HG03060 (cell line): ENCODE measurements at regions not wholly inside any gene's neighbourhood (a gene's known extent, or its start where the extent isn't known, plus 50 kb on each side); places are given as distances from the start of the nearest gene placed in this dataset.
"Not testable (repeated sequence)": the region's sequence is repeated elsewhere in the genome, so short reads cannot be mapped to it uniquely, and the experiment has no call there.

Experiments used
- ATAC-seq: cut with Tn5 transposase; IDR thresholded peaks from one replicate; pipeline ENCODE4 v1.9.1; 2021; ENCODE audit warnings: low read depth, moderate number of reproducible peaks; ENCODE audit not compliant: unreplicated experiment

- ATAC-seq: no peak
Measured at GRCh38 chr10:90096196-90096595, 394.8 kb downstream of the KIF20B start.

- ATAC-seq: not testable (repeated sequence)
Measured at GRCh38 chr10:90107581-90107980, 406.2 kb downstream of the KIF20B start.

- ATAC-seq: no peak
Measured at GRCh38 chr10:90111671-90112070, 410.3 kb downstream of the KIF20B start.

GRCh38 chr10:90112681-90113080 lies 411.3 kb downstream of the KIF20B start:
- no peak for ATAC-seq

GRCh38 chr10:90118567-90118966 lies 417.2 kb downstream of the KIF20B start:
- not testable (repeated sequence) for ATAC-seq

- not testable (repeated sequence) for ATAC-seq
Measured at GRCh38 chr10:90119631-90120280, 418.4 kb downstream of the KIF20B start.

- no peak for ATAC-seq
Measured at GRCh38 chr10:90125456-90126255, 424.3 kb downstream of the KIF20B start.

GRCh38 chr10:90126256-90126595 lies 424.8 kb downstream of the KIF20B start:
- no peak for ATAC-seq

GRCh38 chr10:90130321-90131086 lies 429.1 kb downstream of the KIF20B start:
- no peak for ATAC-seq

GRCh38 chr10:90133606-90134005 lies 432.2 kb downstream of the KIF20B start:
- ATAC-seq: no peak

- no peak for ATAC-seq
Measured at GRCh38 chr10:90136731-90137316, 435.4 kb downstream of the KIF20B start.

GRCh38 chr10:90138844-90139243 lies 437.5 kb downstream of the KIF20B start:
- no peak for ATAC-seq

GRCh38 chr10:90141791-90142190 lies 440.4 kb downstream of the KIF20B start:
- no peak for ATAC-seq

GRCh38 chr10:90143937-90144336 lies 442.5 kb downstream of the KIF20B start:
- no peak for ATAC-seq

- ATAC-seq: no peak
Measured at GRCh38 chr10:90148116-90148855, 446.9 kb downstream of the KIF20B start.

- ATAC-seq: no peak
Measured at GRCh38 chr10:90149563-90149962, 448.2 kb downstream of the KIF20B start.

GRCh38 chr10:90162271-90162853 lies 461.0 kb downstream of the KIF20B start:
- no peak for ATAC-seq

GRCh38 chr10:90167174-90168064 lies 466.0 kb downstream of the KIF20B start:
- peak; percentile 51 for ATAC-seq

GRCh38 chr10:90168244-90168643 lies 466.9 kb downstream of the KIF20B start:
- no peak for ATAC-seq
